ENCODE measurements at regions not wholly inside any gene's neighbourhood (a gene's known extent, or its start where the extent isn't known, plus 50 kb on each side); places are given as distances from the start of the nearest gene placed in this dataset.
"Not testable (repeated sequence)": the region's sequence is repeated elsewhere in the genome, so short reads cannot be mapped to it uniquely, and the experiment has no call there.

- DNase-seq: no peak
- in situ Hi-C loops (cut with MboI; ENCODE audit: low pct_unique_long_range_greater_than_20kb, low sequenced_read_pairs): no loop called here
Measured at GRCh38 chr11:71322192-71322735, 69.9 kb upstream of the SHANK2 start.

GRCh38 chr11:71321433-71322191 lies 69.2 kb upstream of the SHANK2 start:
- DNase-seq: no peak
- in situ Hi-C loops (cut with MboI; ENCODE audit: low pct_unique_long_range_greater_than_20kb, low sequenced_read_pairs): no loop called here

GRCh38 chr11:71316701-71317100 lies 64.3 kb upstream of the SHANK2 start:
- in situ Hi-C loops (cut with MboI; ENCODE audit: low pct_unique_long_range_greater_than_20kb, low sequenced_read_pairs): no loop called here
- DNase-seq: no peak

GRCh38 chr11:71312616-71313015 lies 60.2 kb upstream of the SHANK2 start:
- in situ Hi-C loops (cut with MboI; ENCODE audit: low pct_unique_long_range_greater_than_20kb, low sequenced_read_pairs); DNase-seq: not testable (repeated sequence)

GRCh38 chr11:71311928-71312510 lies 59.6 kb upstream of the SHANK2 start:
- DNase-seq: no peak
- in situ Hi-C loops (cut with MboI; ENCODE audit: low pct_unique_long_range_greater_than_20kb, low sequenced_read_pairs): no loop called here

GRCh38 chr11:71311176-71311925 lies 59.0 kb upstream of the SHANK2 start:
- in situ Hi-C loops (cut with MboI; ENCODE audit: low pct_unique_long_range_greater_than_20kb, low sequenced_read_pairs): no loop called here
- DNase-seq: no peak

GRCh38 chr11:71310184-71310583 lies 57.8 kb upstream of the SHANK2 start:
- in situ Hi-C loops (cut with MboI; ENCODE audit: low pct_unique_long_range_greater_than_20kb, low sequenced_read_pairs): no loop called here

GRCh38 chr11:71309611-71310010 lies 57.2 kb upstream of the SHANK2 start:
- in situ Hi-C loops (cut with MboI; ENCODE audit: low pct_unique_long_range_greater_than_20kb, low sequenced_read_pairs): no loop called here
- DNase-seq: no peak

More at GRCh38 chr11:71310184-71310583, 57.8 kb upstream of the SHANK2 start:
- no peak for DNase-seq

GRCh38 chr11:71309181-71309580 lies 56.8 kb upstream of the SHANK2 start:
- in situ Hi-C loops (cut with MboI; ENCODE audit: low pct_unique_long_range_greater_than_20kb, low sequenced_read_pairs): no loop called here
- no peak for DNase-seq

GRCh38 chr11:71307811-71308645 lies 55.7 kb upstream of the SHANK2 start:
- DNase-seq: no peak
- in situ Hi-C loops (cut with MboI; ENCODE audit: low pct_unique_long_range_greater_than_20kb, low sequenced_read_pairs): no loop called here

GRCh38 chr11:71305451-71306125 lies 53.2 kb upstream of the SHANK2 start:
- in situ Hi-C loops (cut with MboI; ENCODE audit: low pct_unique_long_range_greater_than_20kb, low sequenced_read_pairs): no loop called here

GRCh38 chr11:71305041-71305440 lies 52.7 kb upstream of the SHANK2 start:
- in situ Hi-C loops (cut with MboI; ENCODE audit: low pct_unique_long_range_greater_than_20kb, low sequenced_read_pairs): no loop called here
- DNase-seq: no peak

More at GRCh38 chr11:71305451-71306125, 53.2 kb upstream of the SHANK2 start:
- no peak for DNase-seq

GRCh38 chr11:71304491-71304890 lies 52.1 kb upstream of the SHANK2 start:
- no peak for DNase-seq
- in situ Hi-C loops (cut with MboI; ENCODE audit: low pct_unique_long_range_greater_than_20kb, low sequenced_read_pairs): no loop called here

GRCh38 chr11:71304045-71304444 lies 51.7 kb upstream of the SHANK2 start:
- in situ Hi-C loops (cut with MboI; ENCODE audit: low pct_unique_long_range_greater_than_20kb, low sequenced_read_pairs): no loop called here
- no peak for DNase-seq

- in situ Hi-C loops (cut with MboI; ENCODE audit: low pct_unique_long_range_greater_than_20kb, low sequenced_read_pairs): no loop called here
- DNase-seq: no peak
Measured at GRCh38 chr11:71302911-71303310, 50.5 kb upstream of the SHANK2 start.

GRCh38 chr11:71302534-71302909 lies 50.1 kb upstream of the SHANK2 start:
- in situ Hi-C loops (cut with MboI; ENCODE audit: low pct_unique_long_range_greater_than_20kb, low sequenced_read_pairs): no loop called here
- DNase-seq: no peak
